22Rv1 (cell line): ENCODE measurements at regions not wholly inside any gene's neighbourhood (a gene's known extent, or its start where the extent isn't known, plus 50 kb on each side); places are given as distances from the start of the nearest gene placed in this dataset.
"Not testable (repeated sequence)": the region's sequence is repeated elsewhere in the genome, so short reads cannot be mapped to it uniquely, and the experiment has no call there.

Experiments used
- H3K27ac ChIP-seq: fragments of 450-650 bp; 2 replicates; pipeline ENCODE4 v1.5.1; 2017
- CTCF ChIP-seq: fragments of 450-650 bp; IDR thresholded peaks from 2 replicates; pipeline ENCODE4 v1.5.1; 2017; ENCODE audit warnings: mild to moderate bottlenecking
- ZFX ChIP-seq: fragments of 450-650 bp; IDR thresholded peaks from 2 replicates; pipeline ENCODE4 v1.6.1; 2017; ENCODE audit warnings: antibody characterized with exemption, borderline replicate concordance

- H3K27ac ChIP-seq: not testable (repeated sequence)
Observed at GRCh38 chr16:29248306-29248939, 158.1 kb downstream of the NPIPB11 start.

GRCh38 chr16:29246091-29246490, 160.4 kb downstream of the NPIPB11 start:
- not testable (repeated sequence) for H3K27ac ChIP-seq

- no peak overlapping the region for H3K27ac ChIP-seq
- TF ChIP-seq CTCF (no peak), ZFX (no peak)
Observed at GRCh38 chr16:29237971-29238370, 168.5 kb downstream of the NPIPB11 start.

GRCh38 chr16:29237495-29237894, 169.0 kb downstream of the NPIPB11 start:
- H3K27ac ChIP-seq: not testable (repeated sequence)

- not testable (repeated sequence) for H3K27ac ChIP-seq
Observed at GRCh38 chr16:29237023-29237422, 169.5 kb downstream of the NPIPB11 start.

GRCh38 chr16:29235836-29236370, 170.6 kb downstream of the NPIPB11 start:
- not testable (repeated sequence) for H3K27ac ChIP-seq

GRCh38 chr16:29234536-29235275, 171.8 kb downstream of the NPIPB11 start:
- not testable (repeated sequence) for H3K27ac ChIP-seq

GRCh38 chr16:29233705-29234404, 172.7 kb downstream of the NPIPB11 start:
- H3K27ac ChIP-seq: not testable (repeated sequence)

- TF ChIP-seq CTCF (no peak), ZFX (no peak)
Observed at GRCh38 chr16:29232811-29233704, 173.5 kb downstream of the NPIPB11 start.

GRCh38 chr16:29232160-29232705, 174.3 kb downstream of the NPIPB11 start:
- not testable (repeated sequence) for H3K27ac ChIP-seq

More at GRCh38 chr16:29232811-29233704, 173.5 kb downstream of the NPIPB11 start:
- H3K27ac ChIP-seq: no peak overlapping the region

- no peak for TF ChIP-seq CTCF
- TF ChIP-seq ZFX: no peak
- H3K27ac ChIP-seq: no peak overlapping the region
Observed at GRCh38 chr16:29231244-29231643, 175.3 kb downstream of the NPIPB11 start.
